HG02642 (cell line): ENCODE measurements at regions not wholly inside any gene's neighbourhood (a gene's known extent, or its start where the extent isn't known, plus 50 kb on each side); places are given as distances from the start of the nearest gene placed in this dataset.

Experiments used
- ATAC-seq: cut with Tn5 transposase; IDR thresholded peaks from one replicate; pipeline ENCODE4 v1.9.1; 2021; ENCODE audit warnings: mild to moderate bottlenecking; ENCODE audit not compliant: unreplicated experiment, poor library complexity

- ATAC-seq = no peak
Observed at GRCh38 chr3:146948985-146949384, 343.8 kb upstream of the PLSCR5 start.

- no peak for ATAC-seq
Observed at GRCh38 chr3:146948186-146948585, 343.0 kb upstream of the PLSCR5 start.

- no peak for ATAC-seq
Observed at GRCh38 chr3:146929696-146930095, 324.6 kb upstream of the PLSCR5 start.

- no peak for ATAC-seq
Observed at GRCh38 chr3:146928421-146929059, 323.4 kb upstream of the PLSCR5 start.

GRCh38 chr3:146921693-146922092 is 316.5 kb upstream of the PLSCR5 start:
- no peak for ATAC-seq

- ATAC-seq = no peak
Observed at GRCh38 chr3:146914409-146914808, 309.3 kb upstream of the PLSCR5 start.

GRCh38 chr3:146912241-146913015 is 307.3 kb upstream of the PLSCR5 start:
- no peak for ATAC-seq

GRCh38 chr3:146903927-146904326 is 298.8 kb upstream of the PLSCR5 start:
- no peak for ATAC-seq

- no peak for ATAC-seq
Observed at GRCh38 chr3:146899171-146899570, 294.0 kb upstream of the PLSCR5 start.

- no peak for ATAC-seq
Observed at GRCh38 chr3:146896711-146897110, 291.6 kb upstream of the PLSCR5 start.

- no peak for ATAC-seq
Observed at GRCh38 chr3:146895026-146895749, 290.0 kb upstream of the PLSCR5 start.

- ATAC-seq = no peak
Observed at GRCh38 chr3:146894406-146894805, 289.3 kb upstream of the PLSCR5 start.

- ATAC-seq = no peak
Observed at GRCh38 chr3:146892041-146892440, 286.9 kb upstream of the PLSCR5 start.

- ATAC-seq = no peak
Observed at GRCh38 chr3:146889626-146890025, 284.5 kb upstream of the PLSCR5 start.

GRCh38 chr3:146888176-146888575 is 283.0 kb upstream of the PLSCR5 start:
- no peak for ATAC-seq

- ATAC-seq = no peak
Observed at GRCh38 chr3:146884721-146885120, 279.6 kb upstream of the PLSCR5 start.

- ATAC-seq = no peak
Observed at GRCh38 chr3:146884296-146884695, 279.1 kb upstream of the PLSCR5 start.

- ATAC-seq = no peak
Observed at GRCh38 chr3:146883288-146883687, 278.1 kb upstream of the PLSCR5 start.

GRCh38 chr3:146881966-146882760 is 277.0 kb upstream of the PLSCR5 start:
- no peak for ATAC-seq

- no peak for ATAC-seq
Observed at GRCh38 chr3:146881356-146881755, 276.2 kb upstream of the PLSCR5 start.

GRCh38 chr3:146873748-146874147 is 268.6 kb upstream of the PLSCR5 start:
- no peak for ATAC-seq
